HG02763 (cell line): ENCODE measurements at regions not wholly inside any gene's neighbourhood (a gene's known extent, or its start where the extent isn't known, plus 50 kb on each side); places are given as distances from the start of the nearest gene placed in this dataset.

ENCODE experiments used
- ATAC-seq: cut with Tn5 transposase; IDR thresholded peaks from one replicate; pipeline ENCODE4 v1.9.1; 2021; ENCODE audit warnings: mild to moderate bottlenecking, moderate library complexity; ENCODE audit not compliant: unreplicated experiment

GRCh38 chr6:12381587-12381986 lies 91.4 kb downstream of the EDN1 start:
- no peak for ATAC-seq

- ATAC-seq, result peak; percentile 91
These were observed 93.3 kb downstream of the EDN1 start for GRCh38 chr6:12383448-12383847.

GRCh38 chr6:12384357-12384912 lies 94.3 kb downstream of the EDN1 start:
- no peak for ATAC-seq

- no peak for ATAC-seq
These were observed 95.2 kb downstream of the EDN1 start for GRCh38 chr6:12385316-12385715.

GRCh38 chr6:12386816-12387215 lies 96.7 kb downstream of the EDN1 start:
- ATAC-seq, result no peak

- no peak for ATAC-seq
These were observed 101.3 kb downstream of the EDN1 start for GRCh38 chr6:12391472-12391871.

GRCh38 chr6:12392490-12392889 lies 102.3 kb downstream of the EDN1 start:
- no peak for ATAC-seq

GRCh38 chr6:12393100-12393499 lies 102.9 kb downstream of the EDN1 start:
- no peak for ATAC-seq

GRCh38 chr6:12394170-12394569 lies 104.0 kb downstream of the EDN1 start:
- no peak for ATAC-seq

GRCh38 chr6:12395898-12396297 lies 105.7 kb downstream of the EDN1 start:
- ATAC-seq, result no peak

GRCh38 chr6:12401200-12401599 lies 111.0 kb downstream of the EDN1 start:
- no peak for ATAC-seq

GRCh38 chr6:12403201-12403826 lies 113.2 kb downstream of the EDN1 start:
- ATAC-seq, result no peak

GRCh38 chr6:12403947-12404647 lies 113.9 kb downstream of the EDN1 start:
- ATAC-seq, result no peak

- no peak for ATAC-seq
These were observed 114.5 kb downstream of the EDN1 start for GRCh38 chr6:12404651-12405050.

GRCh38 chr6:12408752-12409151 lies 118.6 kb downstream of the EDN1 start:
- no peak for ATAC-seq

- ATAC-seq, result no peak
These were observed 120.8 kb downstream of the EDN1 start for GRCh38 chr6:12410946-12411345.

- ATAC-seq, result no peak
These were observed 124.0 kb downstream of the EDN1 start for GRCh38 chr6:12414096-12414675.

- ATAC-seq, result no peak
These were observed 125.9 kb downstream of the EDN1 start for GRCh38 chr6:12415980-12416598.

- ATAC-seq, result no peak
These were observed 127.0 kb downstream of the EDN1 start for GRCh38 chr6:12417191-12417590.

GRCh38 chr6:12418946-12419345 lies 128.8 kb downstream of the EDN1 start:
- no peak for ATAC-seq

- ATAC-seq, result no peak
These were observed 129.6 kb downstream of the EDN1 start for GRCh38 chr6:12419631-12420272.
